Nephron (organoid): ENCODE measurements at regions not wholly inside any gene's neighbourhood (a gene's known extent, or its start where the extent isn't known, plus 50 kb on each side); places are given as distances from the start of the nearest gene placed in this dataset.

Experiments
- H3K27ac Mint-ChIP-seq, 3 experiments: 2 replicates each; pipeline ENCODE4 v1.8.0; 2020; ENCODE audit warnings: mixed read lengths in 3 of 3, mild to moderate bottlenecking in 2 of 3, moderate library complexity in 1 of 3
- H3K27me3 Mint-ChIP-seq: 2 replicates; pipeline ENCODE4 v1.8.0; 2021; ENCODE audit warnings: low read depth, mild to moderate bottlenecking, moderate library complexity, mixed read lengths
- H3K36me3 Mint-ChIP-seq: 2 replicates; pipeline ENCODE4 v1.8.0; 2020; ENCODE audit warnings: low read depth, mixed read lengths
- H3K4me1 Mint-ChIP-seq: 2 replicates; pipeline ENCODE4 v1.8.0; 2020; ENCODE audit warnings: mixed read lengths
- H3K4me3 Mint-ChIP-seq, 3 experiments: 2 replicates each; pipeline ENCODE4 v1.8.0; 2020; ENCODE audit warnings: mild to moderate bottlenecking in 3 of 3, mixed read lengths in 3 of 3, moderate library complexity in 2 of 3
- H3K9me3 Mint-ChIP-seq: 2 replicates; pipeline ENCODE4 v1.8.0; 2020; ENCODE audit warnings: mixed read lengths
- TF ChIP-seq, protein P1 (sequence below), 3 experiments: fragments of 200-600 bp; sonication (generic); IDR thresholded peaks; one replicate each; pipeline ENCODE4 v1.5.0; 2021; ENCODE audit warnings: antibody characterized with exemption in 3 of 3; ENCODE audit not compliant: unreplicated experiment in 3 of 3

DNA sequence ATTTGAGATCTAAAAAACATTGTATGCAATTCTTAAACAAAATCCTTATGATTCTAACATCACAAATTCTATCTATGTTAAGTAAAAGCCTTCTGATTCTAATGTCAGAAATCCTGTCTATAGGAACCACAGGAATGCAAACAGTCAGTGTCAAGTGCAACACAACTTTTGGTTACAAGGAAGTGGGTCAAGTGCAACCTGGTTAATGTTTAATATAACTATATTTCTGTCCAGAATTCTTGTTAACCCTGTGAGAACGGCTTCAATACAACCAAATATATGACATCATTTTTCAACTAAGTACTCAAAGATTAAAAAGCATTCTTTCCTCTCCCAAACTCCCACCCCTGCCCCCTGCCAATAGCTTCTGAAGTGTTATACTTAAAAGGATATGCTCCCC, 107.9 kb upstream of the PLEKHA5 start:
- H3K36me3 Mint-ChIP-seq, result no peaks in the 10 kb centered on the region
- peak overlapping the region; percentile 17 to 80 (median 47) for H3K27ac Mint-ChIP-seq
- peaks cover 3% of the 10 kb centered on the region for H3K9me3 Mint-ChIP-seq
- H3K4me3 Mint-ChIP-seq, result no peak overlapping the region
- H3K27me3 Mint-ChIP-seq, result no peaks in the 10 kb centered on the region
- H3K4me1 Mint-ChIP-seq, result no peaks in the 10 kb centered on the region
- TF ChIP-seq, protein P1, sequence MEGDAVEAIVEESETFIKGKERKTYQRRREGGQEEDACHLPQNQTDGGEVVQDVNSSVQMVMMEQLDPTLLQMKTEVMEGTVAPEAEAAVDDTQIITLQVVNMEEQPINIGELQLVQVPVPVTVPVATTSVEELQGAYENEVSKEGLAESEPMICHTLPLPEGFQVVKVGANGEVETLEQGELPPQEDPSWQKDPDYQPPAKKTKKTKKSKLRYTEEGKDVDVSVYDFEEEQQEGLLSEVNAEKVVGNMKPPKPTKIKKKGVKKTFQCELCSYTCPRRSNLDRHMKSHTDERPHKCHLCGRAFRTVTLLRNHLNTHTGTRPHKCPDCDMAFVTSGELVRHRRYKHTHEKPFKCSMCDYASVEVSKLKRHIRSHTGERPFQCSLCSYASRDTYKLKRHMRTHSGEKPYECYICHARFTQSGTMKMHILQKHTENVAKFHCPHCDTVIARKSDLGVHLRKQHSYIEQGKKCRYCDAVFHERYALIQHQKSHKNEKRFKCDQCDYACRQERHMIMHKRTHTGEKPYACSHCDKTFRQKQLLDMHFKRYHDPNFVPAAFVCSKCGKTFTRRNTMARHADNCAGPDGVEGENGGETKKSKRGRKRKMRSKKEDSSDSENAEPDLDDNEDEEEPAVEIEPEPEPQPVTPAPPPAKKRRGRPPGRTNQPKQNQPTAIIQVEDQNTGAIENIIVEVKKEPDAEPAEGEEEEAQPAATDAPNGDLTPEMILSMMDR (IDR thresholded peaks at IDR 0.05; ENCODE audit: unreplicated experiment in 3 of 3), result no peak

DNA sequence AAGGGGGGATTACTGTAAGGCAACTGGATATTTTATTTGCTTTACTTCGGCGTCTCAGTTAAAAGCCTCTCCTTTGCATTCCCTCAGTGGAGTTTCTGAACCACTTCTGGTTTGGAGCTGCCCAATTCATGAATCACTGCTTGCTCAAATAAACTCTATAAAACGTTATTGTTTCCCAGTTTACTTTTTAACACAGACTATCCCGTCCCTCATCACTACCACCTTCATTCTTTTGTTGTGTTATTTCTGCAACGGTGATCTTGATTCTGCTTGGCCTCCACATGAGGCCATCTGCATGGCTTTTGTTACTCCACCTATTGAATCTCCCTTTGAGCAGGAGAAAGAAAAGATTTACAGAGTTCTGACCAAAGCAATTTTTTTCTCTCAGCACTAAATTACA, 104.0 kb upstream of the PLEKHA5 start:
- H3K27ac Mint-ChIP-seq, result no peak overlapping the region
- H3K4me3 Mint-ChIP-seq, result no peak overlapping the region
- no peaks in the 10 kb centered on the region for H3K4me1 Mint-ChIP-seq
- H3K36me3 Mint-ChIP-seq, result no peaks in the 10 kb centered on the region
- H3K9me3 Mint-ChIP-seq, result peaks cover 3% of the 10 kb centered on the region
- H3K27me3 Mint-ChIP-seq, result no peaks in the 10 kb centered on the region
- TF ChIP-seq, protein P1 (IDR thresholded peaks at IDR 0.05; ENCODE audit: unreplicated experiment in 3 of 3), result no peak

DNA sequence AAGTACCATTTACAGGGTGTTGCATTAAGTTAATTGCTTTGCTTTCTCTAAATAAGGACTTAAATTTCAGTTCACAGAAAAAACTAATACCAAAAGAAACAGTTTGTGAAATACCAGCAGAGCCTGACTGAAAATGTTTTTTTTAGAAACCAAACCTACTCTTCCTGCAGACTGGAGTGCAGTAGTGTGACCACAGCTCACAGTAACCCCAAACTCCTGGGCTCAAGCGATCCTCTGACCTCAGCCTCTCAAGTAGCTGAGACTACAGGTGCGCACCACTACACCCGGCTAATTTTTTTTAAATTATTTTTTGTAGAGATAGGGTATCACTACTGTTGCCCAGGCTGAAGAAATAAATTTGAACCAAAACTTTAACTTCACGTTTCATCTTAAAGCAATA, 103.5 kb upstream of the PLEKHA5 start:
- peaks cover 6% of the 10 kb centered on the region for H3K9me3 Mint-ChIP-seq
- no peaks in the 10 kb centered on the region for H3K4me1 Mint-ChIP-seq
- no peak overlapping the region for H3K4me3 Mint-ChIP-seq
- H3K27ac Mint-ChIP-seq, result no peak overlapping the region
- no peaks in the 10 kb centered on the region for H3K27me3 Mint-ChIP-seq
- H3K36me3 Mint-ChIP-seq, result no peaks in the 10 kb centered on the region
- TF ChIP-seq, protein P1 (IDR thresholded peaks at IDR 0.05; ENCODE audit: unreplicated experiment in 3 of 3), result no peak

DNA sequence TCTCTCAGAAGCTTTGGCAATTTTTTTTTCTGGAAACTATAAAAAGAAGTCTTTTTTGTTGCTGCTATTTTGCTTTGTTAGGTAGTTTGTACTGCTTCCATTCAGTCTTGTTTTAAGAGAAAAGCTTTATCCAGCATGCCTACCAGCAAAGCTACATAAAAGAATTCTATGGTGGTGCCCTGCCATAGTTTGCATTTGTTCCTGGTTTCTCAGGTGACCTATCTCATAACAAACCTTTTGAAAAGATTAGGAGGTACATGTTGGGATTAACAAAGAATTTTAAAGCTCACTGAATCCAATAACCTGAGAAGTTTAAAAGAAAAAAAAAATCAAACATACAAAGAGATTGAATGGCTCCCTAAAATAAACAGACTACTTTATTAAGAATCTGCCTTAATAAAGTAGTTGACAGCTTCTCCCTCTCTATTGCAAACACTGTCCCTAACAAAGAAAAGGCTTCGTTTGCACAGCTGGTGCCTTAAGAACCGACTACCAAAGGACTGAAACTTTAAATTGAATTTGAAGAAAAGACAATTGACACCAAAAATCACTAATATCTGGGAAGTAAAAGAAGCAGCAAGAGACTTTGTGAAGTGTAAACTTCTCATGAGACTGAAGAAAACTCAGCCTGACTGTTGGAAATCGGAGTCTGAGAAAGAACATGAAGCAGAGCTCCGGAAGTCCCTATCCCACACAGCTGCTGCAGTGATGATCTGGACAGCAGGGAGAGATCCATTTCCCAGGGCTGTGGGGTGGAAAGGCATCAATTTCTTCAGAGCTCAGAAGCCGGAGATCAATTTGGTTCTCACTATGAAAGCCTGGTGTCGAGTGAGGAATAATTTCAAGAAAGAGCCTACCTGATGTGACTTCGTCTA, 102.7 kb upstream of the PLEKHA5 start:
- Mint-ChIP-seq H3K27ac (peak overlapping the region; percentile 25 to 73 (median 65)), H3K9me3 (peaks cover 11% of the 10 kb centered on the region), H3K27me3 (no peaks in the 10 kb centered on the region), H3K4me3 (no peak overlapping the region), H3K4me1 (no peaks in the 10 kb centered on the region), H3K36me3 (peaks cover under 1% of the 10 kb centered on the region)
- TF ChIP-seq, protein P1 (IDR thresholded peaks at IDR 0.05; ENCODE audit: unreplicated experiment in 3 of 3), result no peak

DNA sequence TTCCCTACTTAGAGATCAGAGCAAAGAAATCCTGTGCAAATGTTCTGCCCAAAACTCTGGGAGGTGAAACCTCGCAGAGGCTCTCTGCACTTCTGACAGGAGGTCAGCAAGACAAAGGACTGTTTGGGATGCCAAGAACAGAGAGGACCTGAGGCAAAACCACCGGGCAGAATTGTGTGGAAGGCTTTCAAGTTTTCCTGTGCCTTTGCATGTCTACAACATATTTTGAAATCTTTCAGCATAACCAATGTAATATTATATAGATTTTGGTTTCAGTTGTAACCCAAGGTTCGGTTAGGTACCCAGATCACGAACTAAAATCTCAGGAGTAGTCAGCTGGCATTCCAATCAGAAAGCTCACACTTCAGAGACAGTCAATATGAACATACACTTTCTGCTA, 99.4 kb upstream of the PLEKHA5 start:
- H3K27ac Mint-ChIP-seq, result no peak overlapping the region

More for the DNA sequence above, 99.4 kb upstream of the PLEKHA5 start:
- H3K4me1 Mint-ChIP-seq, result peaks cover 3% of the 10 kb centered on the region
- H3K9me3 Mint-ChIP-seq, result peaks cover 38% of the 10 kb centered on the region
- H3K27me3 Mint-ChIP-seq, result no peaks in the 10 kb centered on the region
- H3K4me3 Mint-ChIP-seq, result no peak overlapping the region
- peaks cover 18% of the 10 kb centered on the region for H3K36me3 Mint-ChIP-seq
- TF ChIP-seq, protein P1 (IDR thresholded peaks at IDR 0.05; ENCODE audit: unreplicated experiment in 3 of 3), result no peak
